ENCODE measurements at regions not wholly inside any gene's neighbourhood (a gene's known extent, or its start where the extent isn't known, plus 50 kb on each side); places are given as distances from the start of the nearest gene placed in this dataset.

DNA sequence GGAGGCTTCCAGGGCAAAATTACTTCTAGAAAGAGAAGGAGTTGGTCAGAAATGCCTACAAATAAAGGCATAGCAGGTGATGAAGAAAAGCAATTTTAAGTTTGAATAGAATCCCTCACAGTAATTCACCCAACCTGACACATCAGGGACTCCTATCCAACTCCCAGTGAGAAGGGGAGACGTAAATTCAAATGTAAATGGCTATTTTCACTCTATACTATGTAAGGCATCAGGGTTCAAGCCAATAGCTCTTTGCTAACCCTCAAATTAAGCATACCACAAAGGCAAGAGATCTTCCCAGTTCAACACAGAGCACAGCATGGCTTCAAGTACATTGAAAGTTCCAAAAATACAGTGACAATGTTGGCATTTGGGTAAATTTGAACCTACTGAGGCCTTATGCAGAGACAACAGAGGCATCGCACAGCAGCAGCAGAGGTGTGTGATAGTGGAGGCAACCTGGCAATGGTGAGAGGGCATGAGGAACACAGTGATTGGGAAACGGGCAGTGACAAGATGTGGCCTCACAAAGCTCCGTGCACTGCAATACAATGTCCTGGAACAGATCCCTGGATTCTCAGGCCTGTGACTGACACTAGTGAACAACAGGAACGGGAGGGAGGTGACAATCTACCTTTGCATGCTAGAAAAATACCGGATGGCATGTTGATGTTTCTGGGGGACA is 95.7 kb downstream of the VSTM2A start:
- H3K36me3 ChIP-seq (ENCODE audit: low read depth) = no peaks in the 10 kb centered on the region
- H3K27me3 ChIP-seq (ENCODE audit: insufficient read depth, poor library complexity, severe bottlenecking) = peaks cover 27% of the 10 kb centered on the region
- DNase-seq (ENCODE audit: low spot score) = no peak
- ATAC-seq (ENCODE audit: low read depth) = no peak
- H3K27ac ChIP-seq (ENCODE audit: poor library complexity, severe bottlenecking) = no peak overlapping the region
- no peak overlapping the region for H3K4me3 ChIP-seq (ENCODE audit: severe bottlenecking)
- no peaks in the 10 kb centered on the region for H3K4me1 ChIP-seq (ENCODE audit: insufficient read depth, poor library complexity, severe bottlenecking)
- H3K9me3 ChIP-seq (ENCODE audit: severe bottlenecking) = no peaks in the 10 kb centered on the region
- TF ChIP-seq, protein P1, sequence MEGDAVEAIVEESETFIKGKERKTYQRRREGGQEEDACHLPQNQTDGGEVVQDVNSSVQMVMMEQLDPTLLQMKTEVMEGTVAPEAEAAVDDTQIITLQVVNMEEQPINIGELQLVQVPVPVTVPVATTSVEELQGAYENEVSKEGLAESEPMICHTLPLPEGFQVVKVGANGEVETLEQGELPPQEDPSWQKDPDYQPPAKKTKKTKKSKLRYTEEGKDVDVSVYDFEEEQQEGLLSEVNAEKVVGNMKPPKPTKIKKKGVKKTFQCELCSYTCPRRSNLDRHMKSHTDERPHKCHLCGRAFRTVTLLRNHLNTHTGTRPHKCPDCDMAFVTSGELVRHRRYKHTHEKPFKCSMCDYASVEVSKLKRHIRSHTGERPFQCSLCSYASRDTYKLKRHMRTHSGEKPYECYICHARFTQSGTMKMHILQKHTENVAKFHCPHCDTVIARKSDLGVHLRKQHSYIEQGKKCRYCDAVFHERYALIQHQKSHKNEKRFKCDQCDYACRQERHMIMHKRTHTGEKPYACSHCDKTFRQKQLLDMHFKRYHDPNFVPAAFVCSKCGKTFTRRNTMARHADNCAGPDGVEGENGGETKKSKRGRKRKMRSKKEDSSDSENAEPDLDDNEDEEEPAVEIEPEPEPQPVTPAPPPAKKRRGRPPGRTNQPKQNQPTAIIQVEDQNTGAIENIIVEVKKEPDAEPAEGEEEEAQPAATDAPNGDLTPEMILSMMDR (IDR thresholded peaks at IDR 0.05; ENCODE audit: poor library complexity, severe bottlenecking) = no peak

DNA sequence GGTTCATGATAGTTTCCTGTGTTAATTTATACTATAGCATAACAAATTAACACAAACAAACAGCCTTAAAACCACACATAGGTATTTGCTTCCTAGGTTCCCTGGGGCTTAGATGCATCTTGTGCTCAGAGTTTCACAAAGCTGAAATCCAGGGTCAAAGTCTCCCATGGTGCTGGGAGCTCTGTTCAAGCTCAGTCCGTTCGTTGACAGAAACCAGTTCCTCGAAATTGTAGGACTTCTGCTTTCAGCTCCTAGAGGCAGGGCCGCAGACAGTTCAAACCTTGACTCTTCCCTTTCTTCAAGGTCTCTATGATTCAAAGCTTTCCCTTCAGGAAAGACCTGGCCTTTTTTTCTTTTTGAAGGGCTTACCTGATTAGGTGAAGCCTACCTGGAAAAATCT is 90.5 kb downstream of the VSTM2A start:
- peaks cover 8% of the 10 kb centered on the region for H3K27me3 ChIP-seq (ENCODE audit: insufficient read depth, poor library complexity, severe bottlenecking)
- TF ChIP-seq, protein P1 (IDR thresholded peaks at IDR 0.05; ENCODE audit: poor library complexity, severe bottlenecking) = no peak
- no peak for DNase-seq (ENCODE audit: low spot score)
- no peaks in the 10 kb centered on the region for H3K9me3 ChIP-seq (ENCODE audit: severe bottlenecking)
- ATAC-seq (ENCODE audit: low read depth) = no peak
- H3K36me3 ChIP-seq (ENCODE audit: low read depth) = no peaks in the 10 kb centered on the region
- no peak overlapping the region for H3K27ac ChIP-seq (ENCODE audit: poor library complexity, severe bottlenecking)
- no peak overlapping the region for H3K4me3 ChIP-seq (ENCODE audit: severe bottlenecking)
- H3K4me1 ChIP-seq (ENCODE audit: insufficient read depth, poor library complexity, severe bottlenecking) = no peaks in the 10 kb centered on the region

GRCh38 chr7:54629771-54630170 is 87.6 kb downstream of the VSTM2A start:
- TF ChIP-seq, protein P1 (IDR thresholded peaks at IDR 0.05; ENCODE audit: poor library complexity, severe bottlenecking) = no peak
- no peaks in the 10 kb centered on the region for H3K9me3 ChIP-seq (ENCODE audit: severe bottlenecking)
- DNase-seq (ENCODE audit: low spot score) (no peak), ATAC-seq (ENCODE audit: low read depth) (no peak)
- no peaks in the 10 kb centered on the region for H3K36me3 ChIP-seq (ENCODE audit: low read depth)
- H3K4me3 ChIP-seq (ENCODE audit: severe bottlenecking) = no peak overlapping the region
- H3K27ac ChIP-seq (ENCODE audit: poor library complexity, severe bottlenecking) = no peak overlapping the region
- no peaks in the 10 kb centered on the region for H3K4me1 ChIP-seq (ENCODE audit: insufficient read depth, poor library complexity, severe bottlenecking)
- peaks cover 11% of the 10 kb centered on the region for H3K27me3 ChIP-seq (ENCODE audit: insufficient read depth, poor library complexity, severe bottlenecking)

- no peaks in the 10 kb centered on the region for H3K36me3 ChIP-seq (ENCODE audit: low read depth)
- TF ChIP-seq, protein P1 (IDR thresholded peaks at IDR 0.05; ENCODE audit: poor library complexity, severe bottlenecking) = no peak
- no peaks in the 10 kb centered on the region for H3K4me1 ChIP-seq (ENCODE audit: insufficient read depth, poor library complexity, severe bottlenecking)
- no peak for DNase-seq (ENCODE audit: low spot score)
- H3K9me3 ChIP-seq (ENCODE audit: severe bottlenecking) = no peaks in the 10 kb centered on the region
- H3K4me3 ChIP-seq (ENCODE audit: severe bottlenecking) = no peak overlapping the region
- ATAC-seq (ENCODE audit: low read depth) = no peak
- H3K27me3 ChIP-seq (ENCODE audit: insufficient read depth, poor library complexity, severe bottlenecking) = peaks cover 3% of the 10 kb centered on the region
- no peak overlapping the region for H3K27ac ChIP-seq (ENCODE audit: poor library complexity, severe bottlenecking)
Observed at GRCh38 chr7:54622696-54623309, 80.6 kb downstream of the VSTM2A start.

All from RWPE2 (cell line).